ENCODE measurements at regions not wholly inside any gene's neighbourhood (a gene's known extent, or its start where the extent isn't known, plus 50 kb on each side); places are given as distances from the start of the nearest gene placed in this dataset.

DNA sequence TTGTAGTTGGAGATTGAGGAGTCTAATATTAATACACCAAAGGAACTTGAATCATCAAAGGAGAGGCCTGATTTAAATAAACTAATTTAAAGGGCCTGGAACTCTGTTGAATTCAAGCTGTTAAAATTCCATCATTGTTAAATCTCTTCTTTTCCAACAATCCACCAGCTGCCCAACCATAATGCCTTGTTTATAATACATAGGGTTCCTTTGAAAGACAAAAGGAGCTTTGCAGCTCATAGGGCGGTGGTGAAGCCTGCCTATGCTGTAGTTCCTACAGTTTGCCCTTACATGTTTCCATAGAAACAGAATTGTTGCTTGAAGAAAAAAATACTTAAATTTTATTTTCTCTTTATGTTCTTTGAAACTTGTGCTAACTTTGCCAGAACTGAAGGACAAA, 102.8 kb downstream of the GLUD2 start:
- TF ChIP-seq, protein P1, sequence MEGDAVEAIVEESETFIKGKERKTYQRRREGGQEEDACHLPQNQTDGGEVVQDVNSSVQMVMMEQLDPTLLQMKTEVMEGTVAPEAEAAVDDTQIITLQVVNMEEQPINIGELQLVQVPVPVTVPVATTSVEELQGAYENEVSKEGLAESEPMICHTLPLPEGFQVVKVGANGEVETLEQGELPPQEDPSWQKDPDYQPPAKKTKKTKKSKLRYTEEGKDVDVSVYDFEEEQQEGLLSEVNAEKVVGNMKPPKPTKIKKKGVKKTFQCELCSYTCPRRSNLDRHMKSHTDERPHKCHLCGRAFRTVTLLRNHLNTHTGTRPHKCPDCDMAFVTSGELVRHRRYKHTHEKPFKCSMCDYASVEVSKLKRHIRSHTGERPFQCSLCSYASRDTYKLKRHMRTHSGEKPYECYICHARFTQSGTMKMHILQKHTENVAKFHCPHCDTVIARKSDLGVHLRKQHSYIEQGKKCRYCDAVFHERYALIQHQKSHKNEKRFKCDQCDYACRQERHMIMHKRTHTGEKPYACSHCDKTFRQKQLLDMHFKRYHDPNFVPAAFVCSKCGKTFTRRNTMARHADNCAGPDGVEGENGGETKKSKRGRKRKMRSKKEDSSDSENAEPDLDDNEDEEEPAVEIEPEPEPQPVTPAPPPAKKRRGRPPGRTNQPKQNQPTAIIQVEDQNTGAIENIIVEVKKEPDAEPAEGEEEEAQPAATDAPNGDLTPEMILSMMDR (IDR thresholded peaks at IDR 0.05), result no peak
- TF ChIP-seq POLR2A (IDR thresholded peaks at IDR 0.05), result no peak

Measured in testis (tissue), 2 donors.